Fibroblast of skin of left quadriceps (primary cell): ENCODE measurements at regions not wholly inside any gene's neighbourhood (a gene's known extent, or its start where the extent isn't known, plus 50 kb on each side); places are given as distances from the start of the nearest gene placed in this dataset.
"Not testable (repeated sequence)": the region's sequence is repeated elsewhere in the genome, so short reads cannot be mapped to it uniquely, and the experiment has no call there.

Experiments
- DNase-seq, 2 experiments: peaks; one replicate each; pipeline ENCODE4 v3.0.0-alpha.2; 2013; ENCODE audit warnings: low read depth in 2 of 2

DNA sequence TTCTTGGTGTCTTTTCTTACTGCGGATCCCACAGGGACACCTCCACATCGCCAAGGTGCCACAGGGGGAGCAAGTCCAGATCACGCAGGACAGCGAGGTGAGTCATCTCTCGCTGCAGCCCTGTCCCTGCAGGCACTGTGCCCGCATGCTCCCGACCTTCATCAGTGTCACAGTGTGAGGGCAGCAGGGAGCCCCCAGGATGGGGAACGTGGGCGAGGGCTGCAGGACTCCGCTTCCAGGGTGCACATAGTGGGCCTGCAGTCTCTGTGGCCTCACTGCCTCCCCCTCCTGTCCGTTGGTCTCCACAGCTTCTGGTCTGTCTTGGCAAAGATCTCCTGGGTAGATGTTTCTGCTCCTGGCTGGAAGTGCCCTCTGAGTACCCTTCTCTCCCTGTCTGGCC is 78.0 kb downstream of the NPIPB11 start:
- DNase-seq = not testable (repeated sequence)

GRCh38 chr16:29327631-29328408 is 78.7 kb downstream of the NPIPB11 start:
- DNase-seq = not testable (repeated sequence)

- not testable (repeated sequence) for DNase-seq
These were observed 80.1 kb downstream of the NPIPB11 start for GRCh38 chr16:29326164-29327125.

- DNase-seq = not testable (repeated sequence)
These were observed 82.8 kb downstream of the NPIPB11 start for GRCh38 chr16:29323725-29324124.

- DNase-seq = no peak
These were observed 84.9 kb downstream of the NPIPB11 start for GRCh38 chr16:29321585-29321984.

DNA sequence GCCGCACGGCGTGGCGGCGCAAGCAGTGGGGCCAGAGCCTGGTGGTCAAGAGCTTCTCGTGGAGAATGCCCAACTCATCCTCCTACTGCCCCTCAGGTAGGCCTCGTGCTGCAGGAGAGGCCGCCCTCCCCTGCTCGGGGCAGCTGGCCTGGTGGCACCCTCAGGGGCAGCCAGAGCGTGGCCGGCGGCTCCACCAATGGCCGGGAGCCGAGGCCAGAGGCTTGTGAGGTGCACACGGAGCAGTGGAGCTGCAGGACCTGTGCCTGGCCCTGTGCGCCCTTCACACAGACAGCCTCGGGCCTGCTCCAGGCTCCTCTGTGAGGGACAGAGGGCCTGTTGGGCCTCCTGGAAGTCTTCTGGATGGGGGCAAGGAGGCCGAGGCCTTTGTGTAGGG is 85.5 kb downstream of the NPIPB11 start:
- DNase-seq = no peak

DNA sequence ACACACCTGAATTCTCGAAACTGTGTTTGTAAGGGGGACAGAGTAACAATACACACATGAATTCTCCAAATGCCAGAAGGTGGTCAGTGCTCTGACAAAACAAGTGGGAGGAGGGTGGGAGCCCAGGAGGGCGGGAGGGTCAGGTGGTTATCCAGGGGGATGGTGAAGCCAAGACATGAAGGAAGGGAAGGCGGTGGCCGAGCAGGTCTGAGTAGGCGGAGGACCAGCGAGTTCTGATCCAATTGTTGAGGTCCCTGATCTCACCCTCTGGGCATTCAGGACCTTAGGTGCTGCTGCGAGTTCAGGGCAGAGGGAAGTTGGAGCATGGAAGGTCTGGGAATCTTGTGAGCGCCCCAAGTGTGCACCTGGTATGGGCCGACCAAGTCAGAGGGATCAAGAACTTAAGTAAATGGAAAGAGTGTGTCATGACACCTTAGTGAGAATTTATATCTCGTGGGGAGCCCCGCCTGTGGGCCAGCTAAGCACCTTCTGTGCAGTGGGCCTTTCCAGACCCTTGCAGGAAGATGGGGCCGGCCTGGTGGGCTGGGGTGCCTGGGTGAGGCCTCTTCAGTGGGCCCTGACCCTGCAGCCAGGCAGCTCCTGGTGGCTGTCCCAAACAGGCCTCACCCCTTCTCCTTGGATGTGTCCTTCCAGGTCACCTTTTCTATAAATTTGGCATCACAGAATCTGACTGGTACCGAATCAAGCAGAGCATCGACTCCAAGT is 86.1 kb downstream of the NPIPB11 start:
- DNase-seq = no peak

DNA sequence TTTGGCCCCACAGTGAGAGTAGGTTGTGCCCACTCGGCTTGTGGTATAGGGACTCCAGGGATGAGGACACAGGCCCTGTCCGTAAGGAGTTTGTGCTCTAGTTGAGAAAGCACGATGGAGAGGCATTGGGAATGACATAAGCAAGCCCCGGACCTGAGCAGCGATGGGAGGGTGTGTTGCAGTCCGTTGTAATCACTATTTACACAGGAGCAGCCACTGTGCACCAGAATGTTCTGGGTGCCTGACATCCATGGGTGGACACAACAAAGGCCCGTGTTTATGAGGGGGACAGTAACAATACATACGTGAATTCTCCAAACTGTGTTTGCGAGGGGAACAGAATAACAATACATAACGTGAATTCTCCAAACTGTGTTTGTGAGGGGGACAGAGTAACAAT is 86.8 kb downstream of the NPIPB11 start:
- no peak for DNase-seq

DNA sequence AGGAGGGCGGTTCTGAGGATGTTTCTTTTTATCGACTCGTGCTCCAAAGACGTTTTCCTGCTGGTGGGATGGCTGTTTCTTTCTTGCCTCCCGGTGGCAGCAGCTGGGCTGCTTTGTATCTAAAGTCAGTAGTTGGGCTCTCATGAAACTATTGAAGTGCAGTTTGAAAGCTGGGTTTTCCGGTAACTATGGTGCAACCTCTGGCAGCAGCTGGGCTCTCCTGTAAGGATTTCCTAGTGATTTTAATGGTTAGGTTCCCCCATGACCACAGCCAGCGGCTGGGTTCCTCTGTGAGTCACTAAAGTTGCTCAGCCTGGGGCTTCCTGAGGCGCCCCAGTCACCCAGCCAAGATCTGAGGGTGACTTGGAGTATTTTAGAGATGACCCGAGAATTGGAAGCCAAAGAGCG is 87.9 kb downstream of the NPIPB11 start:
- DNase-seq = peak; percentile 19 to 22

DNA sequence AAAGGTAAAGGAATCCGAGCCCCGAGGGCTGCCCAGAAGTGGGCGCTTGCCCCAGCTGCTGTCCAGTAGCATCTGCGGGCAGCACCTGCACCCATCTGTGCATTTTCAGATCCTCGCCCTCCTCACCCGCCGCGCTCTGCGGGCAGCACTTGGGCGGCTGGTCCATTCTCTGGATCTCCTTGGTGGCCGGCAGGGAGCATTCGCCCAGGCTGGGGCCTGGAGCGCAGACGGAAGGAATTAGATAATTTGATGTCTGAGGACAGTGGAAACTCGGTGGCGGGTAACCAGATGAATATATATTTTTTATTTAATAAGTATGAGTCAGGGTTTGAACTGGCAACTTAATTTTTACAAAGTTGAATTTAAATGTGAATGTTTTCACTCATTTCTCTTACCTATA is 88.5 kb downstream of the NPIPB11 start:
- DNase-seq = no peak

DNA sequence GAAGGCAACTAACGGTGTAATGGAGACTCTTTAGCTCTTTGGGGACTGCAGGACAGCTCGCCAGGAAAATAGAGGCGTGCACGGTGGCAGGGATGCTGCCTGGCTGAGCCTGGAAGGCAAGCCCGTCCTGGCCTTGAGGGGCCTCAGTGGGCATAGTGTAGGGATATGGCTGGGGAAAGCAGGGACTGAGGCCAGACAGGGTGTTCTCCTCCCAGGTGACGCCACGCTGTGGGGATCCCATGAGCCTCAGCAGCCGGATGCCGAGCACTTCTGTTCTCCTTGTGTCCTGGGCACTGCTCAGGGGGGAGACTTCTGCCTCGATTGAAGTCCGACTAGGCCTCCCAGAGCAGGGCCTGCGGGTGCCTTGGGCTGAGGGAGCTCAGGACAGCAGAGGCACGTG is 89.2 kb downstream of the NPIPB11 start:
- no peak for DNase-seq

- DNase-seq = no peak
These were observed 89.7 kb downstream of the NPIPB11 start for GRCh38 chr16:29316761-29317183.

DNA sequence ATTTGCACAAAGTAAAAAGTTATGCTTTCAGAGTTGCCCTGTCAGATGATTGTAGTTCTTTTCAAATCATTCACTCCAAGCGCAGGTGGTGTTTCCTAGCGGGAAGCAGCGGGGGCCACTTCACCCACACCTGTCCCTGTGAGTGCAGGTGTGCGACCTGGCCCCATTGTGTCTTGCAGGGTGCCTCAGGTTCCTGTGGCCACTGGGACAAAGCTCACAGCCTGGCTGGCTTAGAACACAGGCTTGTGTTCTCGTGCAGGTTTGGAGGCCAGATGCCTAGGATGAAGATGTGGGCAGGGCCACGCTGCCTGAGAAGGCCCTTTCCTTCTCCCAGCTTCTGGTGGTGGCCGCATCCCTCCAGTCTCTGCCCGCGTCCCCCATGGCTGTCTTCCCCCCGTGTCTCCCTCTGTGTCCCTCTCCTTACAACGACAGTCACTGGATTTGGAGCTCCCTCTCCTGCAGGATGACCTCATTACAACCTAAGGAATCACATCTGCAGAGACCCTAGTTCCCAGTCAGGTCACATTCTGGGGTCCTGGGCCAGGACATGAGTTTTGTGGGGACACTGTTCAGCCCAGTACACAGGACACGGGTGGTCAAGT is 90.5 kb downstream of the NPIPB11 start:
- no peak for DNase-seq

DNA sequence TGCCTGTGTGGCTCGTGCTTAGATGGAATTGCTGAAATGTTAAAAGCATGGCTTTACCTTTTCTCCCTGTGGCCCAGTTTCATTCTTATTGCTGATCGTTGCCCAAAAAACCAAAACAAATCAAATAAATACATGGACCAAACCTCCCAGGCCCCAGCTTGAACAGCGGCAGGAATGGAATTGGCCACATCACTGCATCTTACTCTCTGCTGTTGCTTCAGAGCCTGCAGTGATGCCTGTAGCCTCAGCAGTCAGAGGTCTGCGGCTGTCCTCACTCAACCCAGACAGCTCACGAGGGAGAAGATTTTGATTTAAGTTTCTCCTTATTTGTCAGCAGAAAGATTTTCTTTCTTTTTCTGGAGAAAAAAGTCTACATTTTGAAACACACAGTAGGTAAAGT is 91.5 kb downstream of the NPIPB11 start:
- no peak for DNase-seq

GRCh38 chr16:29314292-29314934 is 92.1 kb downstream of the NPIPB11 start:
- no peak for DNase-seq

DNA sequence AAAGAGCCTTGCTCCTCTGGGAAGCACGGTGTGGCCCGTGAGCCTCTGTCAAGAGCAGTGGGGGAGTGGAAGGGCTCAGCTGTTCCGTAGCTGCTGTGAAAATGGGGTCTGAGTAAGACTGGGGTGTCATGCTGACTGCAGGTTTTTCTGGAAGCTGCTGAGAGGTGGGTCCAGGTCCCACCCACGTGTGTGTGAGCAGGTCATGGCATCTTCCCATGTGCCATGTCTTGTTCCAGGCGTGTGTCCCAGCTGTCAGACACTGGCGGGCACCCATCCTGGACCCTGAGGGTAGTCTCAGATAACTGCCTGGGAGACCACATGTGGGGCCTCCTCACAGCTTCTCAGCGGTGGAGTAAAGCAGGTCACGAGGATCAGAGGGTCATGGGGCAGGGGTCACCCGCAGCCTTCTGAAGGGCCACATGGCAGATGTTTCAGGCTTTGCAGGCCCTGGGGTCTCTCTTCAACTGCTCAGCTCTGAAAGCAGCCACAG is 92.9 kb downstream of the NPIPB11 start:
- DNase-seq = no peak

DNA sequence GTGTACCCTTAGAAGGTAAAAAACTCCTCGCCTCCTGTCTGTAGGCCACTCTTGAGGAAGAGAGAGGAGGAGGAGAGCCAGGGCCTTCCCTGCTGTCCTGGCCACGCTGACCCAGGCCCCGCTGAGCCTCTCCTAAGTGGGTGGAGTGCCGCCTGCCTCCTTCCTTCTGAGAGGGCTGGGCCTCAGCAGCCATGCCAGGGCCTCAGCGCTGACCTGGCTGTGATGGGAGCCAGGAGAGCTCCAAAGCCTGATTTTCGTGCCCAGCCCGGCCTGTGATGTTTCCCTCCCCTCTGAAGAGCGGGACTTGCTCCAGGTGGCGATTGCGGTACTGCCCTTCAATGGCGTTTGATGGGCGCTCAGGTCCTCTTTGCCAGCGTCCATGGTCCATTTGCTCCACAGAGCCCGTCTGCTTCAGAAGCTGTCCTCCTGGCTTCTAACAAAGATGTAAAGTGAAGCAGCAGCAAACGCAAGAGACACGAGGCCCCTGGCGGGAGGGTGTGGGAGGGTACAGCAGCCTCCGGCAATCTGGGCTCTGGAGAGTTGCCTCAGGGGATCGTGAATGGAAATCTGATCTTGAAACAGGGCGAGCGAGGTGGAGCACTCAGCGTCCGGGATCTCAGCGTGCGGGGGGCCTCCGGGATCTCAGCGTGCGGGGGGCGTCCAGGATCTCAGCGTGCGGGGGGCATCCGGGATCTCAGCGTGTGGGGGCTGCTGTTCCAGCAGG is 93.5 kb downstream of the NPIPB11 start:
- DNase-seq = no peak

DNA sequence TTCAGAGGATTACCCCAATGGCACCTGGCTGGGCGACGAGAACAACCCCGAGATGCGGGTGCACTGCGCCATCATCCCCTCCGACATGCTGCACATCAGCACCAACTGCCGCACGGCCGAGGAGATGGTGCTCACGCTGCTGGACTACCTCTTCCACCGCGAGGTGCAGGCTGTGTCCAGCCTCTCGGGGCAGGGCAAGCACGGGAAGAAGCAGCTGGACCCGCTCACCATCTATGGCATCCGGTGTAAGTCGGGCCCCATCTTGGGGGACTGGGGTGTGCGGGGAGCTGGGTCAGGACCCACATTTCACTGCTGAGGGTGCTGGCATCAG is 94.2 kb downstream of the NPIPB11 start:
- not testable (repeated sequence) for DNase-seq

DNA sequence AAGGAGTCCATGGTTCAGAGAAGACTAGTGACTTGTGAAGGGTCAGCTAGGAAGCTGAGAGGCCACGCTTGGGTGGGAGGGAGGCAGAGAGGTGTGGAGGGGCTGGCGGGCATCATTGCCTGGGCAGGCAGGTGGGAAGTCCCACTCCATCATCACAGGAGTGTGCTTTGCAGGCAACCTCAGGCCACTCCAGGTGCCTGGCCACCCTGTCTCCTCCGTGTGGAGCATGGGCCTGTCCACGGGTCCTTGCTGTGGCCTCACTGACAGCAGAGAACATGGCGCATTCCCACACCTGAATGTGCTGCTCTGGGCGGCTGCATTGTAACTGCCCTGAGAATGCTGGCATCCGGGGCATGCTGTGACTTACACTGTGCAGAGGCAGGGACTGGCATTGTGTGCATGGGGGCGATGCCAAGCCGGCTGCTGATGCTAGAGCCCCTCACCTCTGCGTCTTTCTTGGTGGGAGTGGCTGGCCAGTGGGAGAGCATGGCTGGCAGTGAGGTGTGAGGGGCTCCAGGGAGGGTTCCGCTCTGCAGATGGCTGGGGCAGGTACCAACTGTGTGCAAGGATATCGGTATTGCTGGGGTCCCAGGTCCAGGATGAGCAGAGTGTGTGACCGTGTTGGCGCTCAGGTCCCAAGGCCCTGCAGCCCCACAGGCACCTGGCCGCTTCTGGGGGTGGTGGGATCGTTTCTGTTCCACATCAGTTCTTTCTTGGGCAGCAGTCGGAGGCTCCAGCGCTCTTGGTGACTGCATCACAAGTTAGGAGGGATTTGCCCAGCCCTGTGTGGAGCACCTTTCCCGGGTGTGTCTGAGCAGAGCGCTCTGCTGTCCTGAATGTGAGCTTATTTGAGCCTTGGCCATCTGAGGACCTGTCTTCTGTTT is 94.8 kb downstream of the NPIPB11 start:
- DNase-seq = no peak
